ENCODE measurements at regions not wholly inside any gene's neighbourhood (a gene's known extent, or its start where the extent isn't known, plus 50 kb on each side); places are given as distances from the start of the nearest gene placed in this dataset.

- Histone ChIP-seq H2AFZ (ENCODE audit: low read depth, low read length) (no peak overlapping the region), H3K4me3 (ENCODE audit: low read length) (no peak overlapping the region), H3K27me3 (ENCODE audit: low read depth, low read length) (no peaks in the 10 kb centered on the region), H4K20me1 (ENCODE audit: insufficient read depth, low read length) (no peaks in the 10 kb centered on the region), H3K79me2 (ENCODE audit: low read length) (no peaks in the 10 kb centered on the region), H3K36me3 (replicated peaks; ENCODE audit: low read depth, low read length) (no peaks in the 10 kb centered on the region), H3K9me3 (ENCODE audit: insufficient read depth, low read length) (no peaks in the 10 kb centered on the region), H3K4me1 (ENCODE audit: low read length) (no peaks in the 10 kb centered on the region), H3K9ac (ENCODE audit: low read length) (no peak overlapping the region), H3K27ac (ENCODE audit: low read length) (no peak overlapping the region), H3K4me2 (ENCODE audit: low read length) (no peak overlapping the region)
- TF ChIP-seq CTCF (IDR thresholded peaks at IDR 0.05; ENCODE audit: low read depth, low read length) (no peak), EZH2phosphoT487 (IDR thresholded peaks at IDR 0.05; ENCODE audit: low read depth) (no peak)
These were observed 299.9 kb downstream of the RAB28 start for GRCh38 chr4:13184199-13184598.

GRCh38 chr4:13182133-13182532 lies 302.0 kb downstream of the RAB28 start:
- no peaks in the 10 kb centered on the region for H3K4me1 ChIP-seq (ENCODE audit: low read length)
- H3K9me3 ChIP-seq (ENCODE audit: insufficient read depth, low read length), result no peaks in the 10 kb centered on the region
- H3K27me3 ChIP-seq (ENCODE audit: low read depth, low read length), result no peaks in the 10 kb centered on the region
- H3K4me2 ChIP-seq (ENCODE audit: low read length), result no peak overlapping the region
- H3K79me2 ChIP-seq (ENCODE audit: low read length), result no peaks in the 10 kb centered on the region
- no peak overlapping the region for H3K4me3 ChIP-seq (ENCODE audit: low read length)
- no peaks in the 10 kb centered on the region for H4K20me1 ChIP-seq (ENCODE audit: insufficient read depth, low read length)
- no peak for TF ChIP-seq CTCF (IDR thresholded peaks at IDR 0.05; ENCODE audit: low read depth, low read length)
- no peak for TF ChIP-seq EZH2phosphoT487 (IDR thresholded peaks at IDR 0.05; ENCODE audit: low read depth)
- no peak overlapping the region for H3K9ac ChIP-seq (ENCODE audit: low read length)
- no peak overlapping the region for H2AFZ ChIP-seq (ENCODE audit: low read depth, low read length)
- H3K36me3 ChIP-seq (replicated peaks; ENCODE audit: low read depth, low read length), result no peaks in the 10 kb centered on the region
- H3K27ac ChIP-seq (ENCODE audit: low read length), result no peak overlapping the region

GRCh38 chr4:13181681-13182080 lies 302.5 kb downstream of the RAB28 start:
- H3K79me2 ChIP-seq (ENCODE audit: low read length), result no peaks in the 10 kb centered on the region
- no peak overlapping the region for H3K4me2 ChIP-seq (ENCODE audit: low read length)
- no peaks in the 10 kb centered on the region for H3K27me3 ChIP-seq (ENCODE audit: low read depth, low read length)
- H3K4me1 ChIP-seq (ENCODE audit: low read length), result no peaks in the 10 kb centered on the region
- H3K36me3 ChIP-seq (replicated peaks; ENCODE audit: low read depth, low read length), result no peaks in the 10 kb centered on the region
- H3K27ac ChIP-seq (ENCODE audit: low read length), result no peak overlapping the region
- no peak for TF ChIP-seq EZH2phosphoT487 (IDR thresholded peaks at IDR 0.05; ENCODE audit: low read depth)
- TF ChIP-seq CTCF (IDR thresholded peaks at IDR 0.05; ENCODE audit: low read depth, low read length), result no peak
- no peaks in the 10 kb centered on the region for H4K20me1 ChIP-seq (ENCODE audit: insufficient read depth, low read length)
- no peak overlapping the region for H3K9ac ChIP-seq (ENCODE audit: low read length)
- H3K9me3 ChIP-seq (ENCODE audit: insufficient read depth, low read length), result no peaks in the 10 kb centered on the region
- no peak overlapping the region for H2AFZ ChIP-seq (ENCODE audit: low read depth, low read length)
- no peak overlapping the region for H3K4me3 ChIP-seq (ENCODE audit: low read length)

- TF ChIP-seq CTCF (IDR thresholded peaks at IDR 0.05; ENCODE audit: low read depth, low read length) (no peak), EZH2phosphoT487 (IDR thresholded peaks at IDR 0.05; ENCODE audit: low read depth) (no peak)
- H3K79me2 ChIP-seq (ENCODE audit: low read length), result no peaks in the 10 kb centered on the region
- no peaks in the 10 kb centered on the region for H3K36me3 ChIP-seq (replicated peaks; ENCODE audit: low read depth, low read length)
- H3K9ac ChIP-seq (ENCODE audit: low read length), result no peak overlapping the region
- no peak overlapping the region for H3K4me2 ChIP-seq (ENCODE audit: low read length)
- no peaks in the 10 kb centered on the region for H4K20me1 ChIP-seq (ENCODE audit: insufficient read depth, low read length)
- no peaks in the 10 kb centered on the region for H3K4me1 ChIP-seq (ENCODE audit: low read length)
- H3K27me3 ChIP-seq (ENCODE audit: low read depth, low read length), result no peaks in the 10 kb centered on the region
- H3K4me3 ChIP-seq (ENCODE audit: low read length), result no peak overlapping the region
- no peak overlapping the region for H3K27ac ChIP-seq (ENCODE audit: low read length)
- no peak overlapping the region for H2AFZ ChIP-seq (ENCODE audit: low read depth, low read length)
- no peaks in the 10 kb centered on the region for H3K9me3 ChIP-seq (ENCODE audit: insufficient read depth, low read length)
These were observed 303.4 kb downstream of the RAB28 start for GRCh38 chr4:13180701-13181100.
